ENCODE measurements at regions not wholly inside any gene's neighbourhood (a gene's known extent, or its start where the extent isn't known, plus 50 kb on each side); places are given as distances from the start of the nearest gene placed in this dataset.

DNA sequence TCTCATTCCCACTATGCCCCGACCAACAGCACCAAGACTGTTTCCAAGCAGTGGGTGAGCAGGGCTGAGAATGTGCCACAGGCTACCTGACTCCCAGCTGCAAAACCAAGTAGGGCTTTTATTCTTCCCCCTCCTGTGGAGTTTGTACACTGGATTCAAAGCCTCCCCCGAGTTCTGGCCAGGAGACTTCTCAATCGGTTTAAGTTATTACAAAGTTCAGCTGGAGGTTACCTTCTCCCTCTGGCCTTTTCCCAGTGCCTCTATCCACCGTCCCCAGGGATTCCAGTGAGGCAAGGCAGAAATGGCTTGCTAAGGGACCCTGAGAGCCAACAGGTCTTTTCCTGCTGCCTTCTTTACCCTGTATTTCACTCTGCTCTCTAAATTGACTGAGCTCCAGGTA lies 217.0 kb downstream of the ADGRG6 start:
- no peaks in the 10 kb centered on the region for H3K36me3 ChIP-seq
- H3K9me3 ChIP-seq: no peaks in the 10 kb centered on the region
- DNase-seq (ENCODE audit: extremely low spot score in 2 of 2): no peak
- H3K4me3 ChIP-seq: no peak overlapping the region
- H3K27ac ChIP-seq: no peak overlapping the region
- H3K27me3 ChIP-seq: no peaks in the 10 kb centered on the region
- TF ChIP-seq POLR2A (IDR thresholded peaks at IDR 0.05): no peak
- no peak for TF ChIP-seq POLR2AphosphoS5 (IDR thresholded peaks at IDR 0.05; ENCODE audit: insufficient read depth in 1 of 2, low read depth in 1 of 2)
- TF ChIP-seq, protein P1, sequence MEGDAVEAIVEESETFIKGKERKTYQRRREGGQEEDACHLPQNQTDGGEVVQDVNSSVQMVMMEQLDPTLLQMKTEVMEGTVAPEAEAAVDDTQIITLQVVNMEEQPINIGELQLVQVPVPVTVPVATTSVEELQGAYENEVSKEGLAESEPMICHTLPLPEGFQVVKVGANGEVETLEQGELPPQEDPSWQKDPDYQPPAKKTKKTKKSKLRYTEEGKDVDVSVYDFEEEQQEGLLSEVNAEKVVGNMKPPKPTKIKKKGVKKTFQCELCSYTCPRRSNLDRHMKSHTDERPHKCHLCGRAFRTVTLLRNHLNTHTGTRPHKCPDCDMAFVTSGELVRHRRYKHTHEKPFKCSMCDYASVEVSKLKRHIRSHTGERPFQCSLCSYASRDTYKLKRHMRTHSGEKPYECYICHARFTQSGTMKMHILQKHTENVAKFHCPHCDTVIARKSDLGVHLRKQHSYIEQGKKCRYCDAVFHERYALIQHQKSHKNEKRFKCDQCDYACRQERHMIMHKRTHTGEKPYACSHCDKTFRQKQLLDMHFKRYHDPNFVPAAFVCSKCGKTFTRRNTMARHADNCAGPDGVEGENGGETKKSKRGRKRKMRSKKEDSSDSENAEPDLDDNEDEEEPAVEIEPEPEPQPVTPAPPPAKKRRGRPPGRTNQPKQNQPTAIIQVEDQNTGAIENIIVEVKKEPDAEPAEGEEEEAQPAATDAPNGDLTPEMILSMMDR (IDR thresholded peaks at IDR 0.05): no peak
- intact Hi-C loops (cut with DNase I): no loop called here
- peaks cover 11% of the 10 kb centered on the region for H3K4me1 ChIP-seq

DNA sequence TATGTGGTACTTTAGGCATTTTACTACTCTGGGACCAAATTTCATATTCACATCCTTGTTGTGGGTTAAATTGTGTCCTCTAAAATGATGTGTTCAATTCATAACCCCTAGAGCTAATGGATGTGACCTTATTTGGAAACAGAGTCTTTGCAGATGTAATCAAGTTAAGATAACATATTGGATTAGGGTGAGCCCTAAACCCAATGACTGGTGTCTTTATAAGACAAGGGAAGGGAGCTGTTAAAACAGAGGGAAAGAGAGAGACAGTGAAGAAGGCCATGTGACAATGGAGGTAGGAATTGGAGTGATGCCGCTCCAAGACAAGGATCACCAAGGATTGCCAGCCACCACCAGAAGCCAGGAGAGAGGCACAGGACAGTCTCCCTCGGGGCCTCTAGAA lies 220.0 kb downstream of the ADGRG6 start:
- Histone ChIP-seq H3K4me3 (no peak overlapping the region), H3K9me3 (no peaks in the 10 kb centered on the region), H3K4me1 (peaks cover 19% of the 10 kb centered on the region), H3K36me3 (no peaks in the 10 kb centered on the region), H3K27ac (no peak overlapping the region), H3K27me3 (no peaks in the 10 kb centered on the region)
- no peak for TF ChIP-seq POLR2AphosphoS5 (IDR thresholded peaks at IDR 0.05; ENCODE audit: insufficient read depth in 1 of 2, low read depth in 1 of 2)
- TF ChIP-seq, protein P1 (IDR thresholded peaks at IDR 0.05): no peak
- TF ChIP-seq POLR2A (IDR thresholded peaks at IDR 0.05): no peak
- intact Hi-C loops (cut with DNase I): no loop called here
- no peak for DNase-seq (ENCODE audit: extremely low spot score in 2 of 2)

- Histone ChIP-seq H3K27ac (no peak overlapping the region), H3K9me3 (no peaks in the 10 kb centered on the region), H3K36me3 (no peaks in the 10 kb centered on the region), H3K27me3 (no peaks in the 10 kb centered on the region), H3K4me1 (peaks cover 19% of the 10 kb centered on the region), H3K4me3 (no peak overlapping the region)
- TF ChIP-seq POLR2A (IDR thresholded peaks at IDR 0.05) (no peak), POLR2AphosphoS5 (IDR thresholded peaks at IDR 0.05; ENCODE audit: insufficient read depth in 1 of 2, low read depth in 1 of 2) (peak in 1 of 2 donors; percentile 30)
- DNase-seq (ENCODE audit: extremely low spot score in 2 of 2): no peak
- intact Hi-C loops (cut with DNase I): no loop called here
These were observed 221.9 kb downstream of the ADGRG6 start for GRCh38 chr6:142523515-142524375.

DNA sequence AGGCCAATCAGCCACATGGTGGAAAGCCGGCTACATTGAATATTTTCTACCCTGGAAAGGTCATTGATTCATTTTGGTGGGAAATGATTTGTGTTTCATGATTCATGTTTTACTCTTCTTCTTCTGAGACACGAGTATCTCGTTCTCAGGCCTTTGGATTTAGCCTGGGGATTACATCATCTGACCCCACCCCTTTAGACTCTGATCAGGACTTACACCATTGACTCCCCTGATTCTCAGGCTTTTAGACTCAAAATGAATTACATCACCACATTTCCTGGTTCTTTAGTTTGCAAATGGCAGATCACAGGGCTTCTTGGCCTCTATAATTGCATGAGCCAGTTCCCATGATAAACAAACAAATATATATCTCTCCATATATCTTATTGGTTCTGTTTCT lies 228.8 kb downstream of the ADGRG6 start:
- no peaks in the 10 kb centered on the region for H3K27me3 ChIP-seq
- no peak overlapping the region for H3K27ac ChIP-seq
- no peaks in the 10 kb centered on the region for H3K9me3 ChIP-seq
- no peaks in the 10 kb centered on the region for H3K4me1 ChIP-seq
- no peaks in the 10 kb centered on the region for H3K36me3 ChIP-seq
- TF ChIP-seq POLR2AphosphoS5 (IDR thresholded peaks at IDR 0.05; ENCODE audit: insufficient read depth in 1 of 2, low read depth in 1 of 2) (no peak), POLR2A (IDR thresholded peaks at IDR 0.05) (no peak)
- TF ChIP-seq, protein P1 (IDR thresholded peaks at IDR 0.05): no peak
- H3K4me3 ChIP-seq: no peak overlapping the region
- DNase-seq (ENCODE audit: extremely low spot score in 2 of 2): no peak
- intact Hi-C loops (cut with DNase I): no loop called here

DNA sequence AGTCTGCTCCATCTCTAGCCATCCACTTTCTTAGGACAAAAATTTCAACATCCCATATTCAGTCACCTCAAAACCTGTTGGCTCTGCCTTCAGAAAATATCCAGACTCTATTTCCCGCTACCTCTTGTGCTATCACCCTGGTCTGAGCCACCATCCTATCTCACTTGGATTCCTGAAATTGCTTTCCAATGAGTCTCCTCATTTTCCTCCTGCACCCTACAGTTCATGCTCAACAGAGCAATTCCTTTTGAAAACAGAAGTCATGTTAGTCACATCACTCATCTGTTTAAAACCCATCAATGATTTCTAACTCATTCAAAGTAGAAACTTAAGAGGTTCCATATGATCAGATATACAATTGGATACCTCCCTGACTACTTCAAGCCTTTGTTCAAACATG lies 229.9 kb downstream of the ADGRG6 start:
- no peaks in the 10 kb centered on the region for H3K27me3 ChIP-seq
- TF ChIP-seq POLR2AphosphoS5 (IDR thresholded peaks at IDR 0.05; ENCODE audit: insufficient read depth in 1 of 2, low read depth in 1 of 2): no peak
- no peak for TF ChIP-seq POLR2A (IDR thresholded peaks at IDR 0.05)
- TF ChIP-seq, protein P1 (IDR thresholded peaks at IDR 0.05): no peak
- intact Hi-C loops (cut with DNase I): no loop called here

More for the DNA sequence above, 229.9 kb downstream of the ADGRG6 start:
- H3K36me3 ChIP-seq: no peaks in the 10 kb centered on the region
- no peaks in the 10 kb centered on the region for H3K9me3 ChIP-seq
- no peak overlapping the region for H3K27ac ChIP-seq
- no peaks in the 10 kb centered on the region for H3K4me1 ChIP-seq
- DNase-seq (ENCODE audit: extremely low spot score in 2 of 2): no peak
- no peak overlapping the region for H3K4me3 ChIP-seq
